Mesendoderm (in vitro differentiated cells): ENCODE measurements at regions not wholly inside any gene's neighbourhood (a gene's known extent, or its start where the extent isn't known, plus 50 kb on each side); places are given as distances from the start of the nearest gene placed in this dataset.

ENCODE experiments used
- DNase-seq: peaks from one replicate; pipeline ENCODE4 v3.0.0; 2013
- H2AK5ac ChIP-seq: 2 replicates; pipeline ENCODE4 v1.6.1; 2013; ENCODE audit warnings: low read length, inconsistent platforms
- H2BK120ac ChIP-seq: 2 replicates; pipeline ENCODE4 v1.6.1; 2013; ENCODE audit warnings: low read depth, mild to moderate bottlenecking, low read length, moderate library complexity, mixed read lengths
- H2BK15ac ChIP-seq: replicated peaks from 2 replicates; pipeline ENCODE4 v1.6.1; 2013; ENCODE audit warnings: low read depth, mild to moderate bottlenecking, moderate library complexity
- H2BK5ac ChIP-seq: 2 replicates; pipeline ENCODE4 v1.6.1; 2013; ENCODE audit warnings: low read length, inconsistent platforms
- H3K18ac ChIP-seq: 2 replicates; pipeline ENCODE4 v1.6.1; 2013; ENCODE audit warnings: mild to moderate bottlenecking, low read length, mixed read lengths
- H3K23ac ChIP-seq: one replicate; pipeline ENCODE4 v1.6.1; 2013; ENCODE audit warnings: low read length
- H3K27ac ChIP-seq: 2 replicates; pipeline ENCODE4 v1.5.1; 2013; ENCODE audit warnings: low read depth, mild to moderate bottlenecking, inconsistent platforms, low read length, moderate library complexity
- H3K27me3 ChIP-seq: 2 replicates; pipeline ENCODE4 v1.6.1; 2013; ENCODE audit warnings: low read length, control low read depth, mild to moderate bottlenecking, inconsistent platforms; ENCODE audit not compliant: insufficient read depth, poor library complexity
- H3K36me3 ChIP-seq: 2 replicates; pipeline ENCODE4 v1.6.1; 2013; ENCODE audit warnings: low read length, inconsistent platforms; ENCODE audit not compliant: control insufficient read depth, insufficient read depth
- H3K4ac ChIP-seq: one replicate; pipeline ENCODE4 v1.6.1; 2013; ENCODE audit warnings: low read depth, mild to moderate bottlenecking, low read length, moderate library complexity
- H3K4me1 ChIP-seq: 2 replicates; pipeline ENCODE4 v1.6.1; 2013; ENCODE audit warnings: low read depth, low read length, inconsistent platforms; ENCODE audit not compliant: control insufficient read depth
- H3K4me2 ChIP-seq: 2 replicates; pipeline ENCODE4 v1.6.1; 2013; ENCODE audit warnings: low read length
- H3K4me3 ChIP-seq: 2 replicates; pipeline ENCODE4 v1.5.1; 2013; ENCODE audit warnings: mild to moderate bottlenecking, low read length
- H3K56ac ChIP-seq: one replicate; pipeline ENCODE4 v1.6.1; 2013; ENCODE audit warnings: low read length
- H3K79me1 ChIP-seq: 2 replicates; pipeline ENCODE4 v1.6.1; 2013; ENCODE audit warnings: low read length, inconsistent platforms
- H3K79me2 ChIP-seq: 2 replicates; pipeline ENCODE4 v1.6.1; 2013; ENCODE audit warnings: mild to moderate bottlenecking, low read length; ENCODE audit not compliant: control insufficient read depth, insufficient read depth
- H3K9ac ChIP-seq: 2 replicates; pipeline ENCODE4 v1.6.1; 2013; ENCODE audit warnings: low read length, inconsistent platforms
- H4K5ac ChIP-seq: one replicate; pipeline ENCODE4 v1.6.1; 2013; ENCODE audit warnings: low read length
- H4K8ac ChIP-seq: one replicate; pipeline ENCODE4 v1.6.1; 2013; ENCODE audit warnings: low read depth, mild to moderate bottlenecking, control low read depth, low read length, moderate library complexity
- WGBS: extraction: QIAGEN DNeasy Blood & Tissue Kit; methylation state at CpG from one replicate; pipeline ENCODE4 v1.1.7; 2013; ENCODE audit warnings: low lambda C conversion rate, missing lambda C conversion rate; ENCODE audit not compliant: insufficient coverage; ENCODE audit errors: extremely low coverage; 5-methylcytosine and 5-hydroxymethylcytosine counted together

GRCh38 chr6:14731611-14732010, 514.3 kb upstream of the JARID2 start:
- Histone ChIP-seq H3K4ac (no peak overlapping the region), H3K4me3 (no peak overlapping the region), H4K5ac (no peak overlapping the region), H3K9ac (no peak overlapping the region), H3K27ac (no peak overlapping the region), H2AK5ac (no peak overlapping the region), H4K8ac (no peak overlapping the region), H3K23ac (no peak overlapping the region), H2BK5ac (no peak overlapping the region), H3K27me3 (no peaks in the 10 kb centered on the region), H3K4me1 (no peaks in the 10 kb centered on the region), H2BK120ac (no peak overlapping the region), H3K79me2 (no peaks in the 10 kb centered on the region), H3K18ac (no peak overlapping the region), H3K4me2 (no peak overlapping the region), H2BK15ac (no peak overlapping the region), H3K36me3 (no peaks in the 10 kb centered on the region), H3K56ac (no peak overlapping the region), H3K79me1 (no peaks in the 10 kb centered on the region)
- DNase-seq = no peak
- no CpG with 5 or more reads among the region's 1 CpG for WGBS

- H4K8ac ChIP-seq = no peak overlapping the region
- no CpG with 5 or more reads among the region's 4 CpGs for WGBS
Measured at GRCh38 chr6:14732226-14732843, 513.5 kb upstream of the JARID2 start.

GRCh38 chr6:14732844-14733757, 512.8 kb upstream of the JARID2 start:
- no peak overlapping the region for H3K4me2 ChIP-seq
- no peak overlapping the region for H3K4ac ChIP-seq
- WGBS = no CpG with 5 or more reads among the region's 17 CpGs

More at GRCh38 chr6:14732226-14732843, 513.5 kb upstream of the JARID2 start:
- H3K4ac ChIP-seq = no peak overlapping the region
- no peak overlapping the region for H3K56ac ChIP-seq
- H3K27me3 ChIP-seq = no peaks in the 10 kb centered on the region
- no peak overlapping the region for H3K4me3 ChIP-seq
- no peak overlapping the region for H3K4me2 ChIP-seq
- H3K23ac ChIP-seq = no peak overlapping the region
- no peak overlapping the region for H2BK15ac ChIP-seq
- H3K79me1 ChIP-seq = no peaks in the 10 kb centered on the region
- H3K9ac ChIP-seq = no peak overlapping the region
- H2AK5ac ChIP-seq = no peak overlapping the region
- H3K79me2 ChIP-seq = no peaks in the 10 kb centered on the region
- no peaks in the 10 kb centered on the region for H3K4me1 ChIP-seq
- no peak overlapping the region for H3K27ac ChIP-seq
- H4K5ac ChIP-seq = no peak overlapping the region
- no peak for DNase-seq
- H2BK120ac ChIP-seq = no peak overlapping the region
- no peaks in the 10 kb centered on the region for H3K36me3 ChIP-seq
- no peak overlapping the region for H2BK5ac ChIP-seq
- H3K18ac ChIP-seq = no peak overlapping the region

GRCh38 chr6:14734052-14734415, 511.8 kb upstream of the JARID2 start:
- H3K56ac ChIP-seq = no peak overlapping the region
- H3K4me3 ChIP-seq = no peak overlapping the region
- H2BK120ac ChIP-seq = no peak overlapping the region
- no peak overlapping the region for H2BK5ac ChIP-seq
- no peak overlapping the region for H3K4me2 ChIP-seq
- H3K27ac ChIP-seq = no peak overlapping the region
- H3K79me1 ChIP-seq = no peaks in the 10 kb centered on the region
- no peaks in the 10 kb centered on the region for H3K36me3 ChIP-seq
- no peaks in the 10 kb centered on the region for H3K4me1 ChIP-seq
- H3K27me3 ChIP-seq = no peaks in the 10 kb centered on the region
- no peak overlapping the region for H2AK5ac ChIP-seq
- no peak overlapping the region for H3K9ac ChIP-seq
- no CpG with 5 or more reads among the region's 2 CpGs for WGBS
- DNase-seq = no peak
- no peak overlapping the region for H4K8ac ChIP-seq
- H3K23ac ChIP-seq = no peak overlapping the region
- no peak overlapping the region for H3K18ac ChIP-seq
- no peak overlapping the region for H2BK15ac ChIP-seq
- no peak overlapping the region for H4K5ac ChIP-seq
- no peaks in the 10 kb centered on the region for H3K79me2 ChIP-seq
- H3K4ac ChIP-seq = no peak overlapping the region

More at GRCh38 chr6:14732844-14733757, 512.8 kb upstream of the JARID2 start:
- Histone ChIP-seq H3K27me3 (no peaks in the 10 kb centered on the region), H3K36me3 (no peaks in the 10 kb centered on the region), H3K79me2 (no peaks in the 10 kb centered on the region), H3K23ac (no peak overlapping the region), H3K27ac (no peak overlapping the region), H3K79me1 (no peaks in the 10 kb centered on the region), H3K4me3 (no peak overlapping the region), H2BK15ac (no peak overlapping the region), H4K5ac (no peak overlapping the region), H3K18ac (no peak overlapping the region), H2BK5ac (no peak overlapping the region), H2AK5ac (no peak overlapping the region), H3K56ac (no peak overlapping the region), H2BK120ac (no peak overlapping the region), H3K4me1 (no peaks in the 10 kb centered on the region), H4K8ac (no peak overlapping the region), H3K9ac (no peak overlapping the region)
- DNase-seq = peak; percentile 88

- H3K56ac ChIP-seq = no peak overlapping the region
- DNase-seq = no peak
- H3K27me3 ChIP-seq = no peaks in the 10 kb centered on the region
- H2BK120ac ChIP-seq = no peak overlapping the region
- no peak overlapping the region for H3K4me2 ChIP-seq
- no peaks in the 10 kb centered on the region for H3K79me2 ChIP-seq
- no peak overlapping the region for H3K4ac ChIP-seq
- H3K4me1 ChIP-seq = no peaks in the 10 kb centered on the region
- no peak overlapping the region for H3K27ac ChIP-seq
- H2BK5ac ChIP-seq = no peak overlapping the region
- H3K18ac ChIP-seq = no peak overlapping the region
- H4K8ac ChIP-seq = no peak overlapping the region
- no peaks in the 10 kb centered on the region for H3K36me3 ChIP-seq
- H3K23ac ChIP-seq = no peak overlapping the region
- H3K79me1 ChIP-seq = no peaks in the 10 kb centered on the region
- H4K5ac ChIP-seq = no peak overlapping the region
- no peak overlapping the region for H2BK15ac ChIP-seq
- no peak overlapping the region for H2AK5ac ChIP-seq
- no CpG with 5 or more reads among the region's 5 CpGs for WGBS
- no peak overlapping the region for H3K9ac ChIP-seq
- no peak overlapping the region for H3K4me3 ChIP-seq
Measured at GRCh38 chr6:14734416-14735340, 511.2 kb upstream of the JARID2 start.
